ENCODE measurements at regions not wholly inside any gene's neighbourhood (a gene's known extent, or its start where the extent isn't known, plus 50 kb on each side); places are given as distances from the start of the nearest gene placed in this dataset.

GRCh38 chr6:150704447-150705192 lies 104.9 kb downstream of the PLEKHG1 start:
- intact Hi-C loops (cut with micrococcal nuclease; ENCODE audit: unreplicated experiment) (no loop called here), in situ Hi-C loops (cut with MboI) (no loop called here)
- 41% methylated on average over 6 of the region's 6 CpGs for WGBS (ENCODE audit: insufficient coverage, insufficient replicate concordance, low lambda C conversion rate, missing lambda C conversion rate)
- FAIRE-seq: no peak
- Histone ChIP-seq H4K20me1 (ENCODE audit: control insufficient read depth, insufficient read depth) (no peaks in the 10 kb centered on the region), H3K9me3 (replicated peaks; ENCODE audit: control insufficient read depth, insufficient read depth, low read length) (no peaks in the 10 kb centered on the region), H3K36me3 (ENCODE audit: control insufficient read depth in 2 of 2, insufficient read depth in 2 of 2, low read length in 1 of 2) (no peaks in the 10 kb centered on the region), H3K4me3 (no peak overlapping the region), H3K4me1 (ENCODE audit: control insufficient read depth, insufficient read depth, low read length) (no peaks in the 10 kb centered on the region; the same call in 1 of the 2 replicates), H3K79me2 (ENCODE audit: control insufficient read depth, insufficient read depth, low read length) (no peaks in the 10 kb centered on the region), H3K9ac (ENCODE audit: control insufficient read depth, insufficient read depth, low read length) (no peak overlapping the region), H3K27ac (ENCODE audit: control insufficient read depth, insufficient read depth) (no peak overlapping the region), H3K27me3 (replicated peaks in 1 of 2; ENCODE audit: control insufficient read depth in 2 of 2, insufficient read depth in 2 of 2, low read length in 1 of 2) (no peaks in the 10 kb centered on the region), H3K4me2 (ENCODE audit: control insufficient read depth, insufficient read depth) (no peak overlapping the region), H2AFZ (ENCODE audit: control insufficient read depth, low read depth, low read length) (no peak overlapping the region)
- ChIA-PET POLR2A (no interaction called here), CTCF (interaction anchor here (1.8 kb wide), 1 partner anchor 19 kb away, joined by 6 read pairs; no protein-coding TSS in a partner anchor), SMC1A (ENCODE audit: uncharacterized antibody, unreplicated experiment) (no interaction called here), RAD21 (ENCODE audit: unreplicated experiment) (interaction anchor here (1.5 kb wide), 1 partner anchor 10 kb away, joined by 3 read pairs; no protein-coding TSS in a partner anchor)
- no peak for ATAC-seq
- DNase-seq (ENCODE audit: low read depth, low spot score): no peak
- TF ChIP-seq NRF1 (conservative IDR thresholded peaks at IDR 0.05; ENCODE audit: low read depth, low read length): no peak
- no peak for TF ChIP-seq IRF4 (IDR thresholded peaks at IDR 0.05; ENCODE audit: low read depth, low read length)
- TF ChIP-seq SREBF2 (IDR thresholded peaks at IDR 0.05; ENCODE audit: low read length): no peak
- no peak for TF ChIP-seq TBL1XR1 (IDR thresholded peaks at IDR 0.05; ENCODE audit: low read depth, low read length)
- TF ChIP-seq HSF1 (IDR thresholded peaks at IDR 0.05; ENCODE audit: low read depth, low read length): no peak
- TF ChIP-seq BMI1 (IDR thresholded peaks at IDR 0.05; ENCODE audit: borderline replicate concordance): no peak
- no peak for TF ChIP-seq HDAC2 (IDR thresholded peaks at IDR 0.05)
- TF ChIP-seq CEBPB (IDR thresholded peaks at IDR 0.05; ENCODE audit: borderline replicate concordance in 1 of 2, low read depth in 2 of 2, low read length in 2 of 2): no peak
- no peak for TF ChIP-seq EGR1 (IDR thresholded peaks at IDR 0.05; ENCODE audit: borderline replicate concordance in 1 of 2, low read depth in 2 of 2, low read length in 2 of 2)
- no peak for TF ChIP-seq YBX1 (IDR thresholded peaks at IDR 0.05)
- TF ChIP-seq IKZF1 (conservative IDR thresholded peaks at IDR 0.05): no peak
- TF ChIP-seq MLLT1 (IDR thresholded peaks at IDR 0.05): no peak
- TF ChIP-seq MXI1 (IDR thresholded peaks at IDR 0.05; ENCODE audit: low read depth, low read length): no peak
- no peak for TF ChIP-seq NFYA (IDR thresholded peaks at IDR 0.05; ENCODE audit: borderline replicate concordance, low read depth, low read length)
- TF ChIP-seq FOS (IDR thresholded peaks at IDR 0.05; ENCODE audit: borderline replicate concordance, extremely low read depth, insufficient read length): no peak
- TF ChIP-seq SUPT20H (IDR thresholded peaks at IDR 0.05; ENCODE audit: borderline replicate concordance, control insufficient read depth, low read depth, low read length): no peak
- BruUV-seq (replicated peaks): no TSS peak

Data from GM12878 (cell line).